SK-N-MC (cell line): ENCODE measurements at regions not wholly inside any gene's neighbourhood (a gene's known extent, or its start where the extent isn't known, plus 50 kb on each side); places are given as distances from the start of the nearest gene placed in this dataset.

Source experiments
- DNase-seq: peaks from one replicate; pipeline ENCODE4 v3.0.0-alpha.2; 2011; ENCODE audit warnings: low read depth, low spot score
- H3K27ac ChIP-seq: fragments of 200-600 bp; sonication (generic); 2 replicates; pipeline ENCODE4 v1.5.1; 2016; ENCODE audit warnings: mixed run types
- H3K36me3 ChIP-seq: fragments of 200-600 bp; sonication (generic); 2 replicates; pipeline ENCODE4 v1.6.1; 2017; ENCODE audit warnings: antibody characterized with exemption, low read length, mixed read lengths; ENCODE audit not compliant: insufficient read depth
- H3K4me3 ChIP-seq: fragments of 200-600 bp; sonication (generic); 2 replicates; pipeline ENCODE4 v1.5.1; 2016
- H3K9ac ChIP-seq: fragments of 200-600 bp; sonication (generic); 2 replicates; pipeline ENCODE4 v1.8.0; 2017; ENCODE audit warnings: mixed run types, mixed read lengths; ENCODE audit not compliant: insufficient read length
- H3K9me3 ChIP-seq: fragments of 200-600 bp; sonication (generic); 2 replicates; pipeline ENCODE4 v1.6.1; 2017; ENCODE audit warnings: low read depth, mild to moderate bottlenecking, antibody characterized with exemption, low read length, moderate library complexity, mixed read lengths
- EZH2 ChIP-seq: fragments of 200-600 bp; sonication (generic); IDR thresholded peaks from one replicate; pipeline ENCODE4 v1.6.1; 2017; ENCODE audit warnings: antibody characterized with exemption
- FOXP2 ChIP-seq: optimal IDR thresholded peaks from 2 replicates; pipeline ENCODE3; 2011; ENCODE audit warnings: mild to moderate bottlenecking, moderate library complexity; ENCODE audit not compliant: insufficient read depth; ENCODE audit errors: extremely low read length, control extremely low read depth
- POLR2AphosphoS5 ChIP-seq: IDR thresholded peaks from 2 replicates; pipeline ENCODE4 v1.6.1; 2012; ENCODE audit warnings: mild to moderate bottlenecking, low read depth, low read length, borderline replicate concordance

GRCh38 chr2:195606179-195606578, 50.8 kb upstream of the SLC39A10 start:
- Histone ChIP-seq H3K36me3 (no peaks in the 10 kb centered on the region), H3K9ac (no peak overlapping the region), H3K27ac (no peak overlapping the region), H3K9me3 (no peaks in the 10 kb centered on the region), H3K4me3 (no peak overlapping the region)
- TF ChIP-seq FOXP2 (no peak), EZH2 (no peak), POLR2AphosphoS5 (no peak)
- no peak for DNase-seq

GRCh38 chr2:195604706-195605105, 52.3 kb upstream of the SLC39A10 start:
- Histone ChIP-seq H3K36me3 (no peaks in the 10 kb centered on the region), H3K9me3 (no peaks in the 10 kb centered on the region), H3K4me3 (no peak overlapping the region), H3K27ac (no peak overlapping the region), H3K9ac (no peak overlapping the region)
- no peak for DNase-seq
- TF ChIP-seq EZH2 = no peak
- TF ChIP-seq FOXP2 = no peak
- no peak for TF ChIP-seq POLR2AphosphoS5

GRCh38 chr2:195603998-195604397, 53.0 kb upstream of the SLC39A10 start:
- no peak overlapping the region for H3K9ac ChIP-seq
- H3K36me3 ChIP-seq = no peaks in the 10 kb centered on the region
- DNase-seq = no peak
- no peak overlapping the region for H3K4me3 ChIP-seq
- TF ChIP-seq EZH2 (no peak), FOXP2 (no peak), POLR2AphosphoS5 (no peak)
- no peaks in the 10 kb centered on the region for H3K9me3 ChIP-seq
- H3K27ac ChIP-seq = no peak overlapping the region

- H3K27ac ChIP-seq = no peak overlapping the region
- no peak for DNase-seq
- H3K4me3 ChIP-seq = no peak overlapping the region
- H3K36me3 ChIP-seq = no peaks in the 10 kb centered on the region
- no peak overlapping the region for H3K9ac ChIP-seq
- TF ChIP-seq POLR2AphosphoS5 (no peak), FOXP2 (no peak), EZH2 (no peak)
- H3K9me3 ChIP-seq = no peaks in the 10 kb centered on the region
Observed at GRCh38 chr2:195603408-195603807, 53.6 kb upstream of the SLC39A10 start.

GRCh38 chr2:195602687-195603086, 54.3 kb upstream of the SLC39A10 start:
- no peak for TF ChIP-seq FOXP2
- no peak for TF ChIP-seq POLR2AphosphoS5
- no peak for TF ChIP-seq EZH2
- Histone ChIP-seq H3K9ac (no peak overlapping the region), H3K4me3 (no peak overlapping the region), H3K27ac (no peak overlapping the region), H3K36me3 (no peaks in the 10 kb centered on the region), H3K9me3 (no peaks in the 10 kb centered on the region)
- DNase-seq = no peak

- no peak overlapping the region for H3K4me3 ChIP-seq
- DNase-seq = no peak
- no peak for TF ChIP-seq EZH2
- no peak overlapping the region for H3K9ac ChIP-seq
- H3K36me3 ChIP-seq = no peaks in the 10 kb centered on the region
- no peak overlapping the region for H3K27ac ChIP-seq
- no peaks in the 10 kb centered on the region for H3K9me3 ChIP-seq
Observed at GRCh38 chr2:195601361-195601760, 55.7 kb upstream of the SLC39A10 start.

GRCh38 chr2:195600778-195601177, 56.2 kb upstream of the SLC39A10 start:
- Histone ChIP-seq H3K9me3 (no peaks in the 10 kb centered on the region), H3K9ac (no peak overlapping the region), H3K36me3 (no peaks in the 10 kb centered on the region), H3K4me3 (no peak overlapping the region), H3K27ac (no peak overlapping the region)
- DNase-seq = no peak
- TF ChIP-seq FOXP2 (no peak), POLR2AphosphoS5 (no peak), EZH2 (no peak)

- H3K4me3 ChIP-seq = no peak overlapping the region
- no peak for TF ChIP-seq EZH2
- TF ChIP-seq POLR2AphosphoS5 = no peak
- no peak for TF ChIP-seq FOXP2
- no peak for DNase-seq
Observed at GRCh38 chr2:195596840-195597239, 60.2 kb upstream of the SLC39A10 start.

GRCh38 chr2:195595825-195596224, 61.2 kb upstream of the SLC39A10 start:
- no peak overlapping the region for H3K9ac ChIP-seq
- H3K9me3 ChIP-seq = no peaks in the 10 kb centered on the region
- H3K36me3 ChIP-seq = no peaks in the 10 kb centered on the region
- H3K27ac ChIP-seq = no peak overlapping the region
- H3K4me3 ChIP-seq = no peak overlapping the region
- TF ChIP-seq EZH2 = no peak
- no peak for TF ChIP-seq FOXP2
- TF ChIP-seq POLR2AphosphoS5 = no peak
- DNase-seq = no peak

More at GRCh38 chr2:195596840-195597239, 60.2 kb upstream of the SLC39A10 start:
- no peak overlapping the region for H3K9ac ChIP-seq
- H3K27ac ChIP-seq = no peak overlapping the region
- no peaks in the 10 kb centered on the region for H3K36me3 ChIP-seq
- no peaks in the 10 kb centered on the region for H3K9me3 ChIP-seq
